Urothelium cell line (cell line): ENCODE measurements at regions not wholly inside any gene's neighbourhood (a gene's known extent, or its start where the extent isn't known, plus 50 kb on each side); places are given as distances from the start of the nearest gene placed in this dataset.
A peak's percentile ranks its signal among the peaks of the same experiment; 100 is the strongest.
"Not testable (repeated sequence)": the region's sequence is repeated elsewhere in the genome, so short reads cannot be mapped to it uniquely, and the experiment has no call there.

Source experiments
- DNase-seq: peaks from one replicate; pipeline ENCODE4 v3.0.0; 2011; ENCODE audit warnings: low spot score, mixed read lengths
- FAIRE-seq: peaks from 2 replicates; lab custom pipeline; 2011; peaks lifted over from hg19 to GRCh38; lab: Jason Lieb, UNC

GRCh38 chr11:24217319-24217718 is 279.5 kb upstream of the LUZP2 start:
- DNase-seq, FAIRE-seq: not testable (repeated sequence)

- FAIRE-seq = no peak
- DNase-seq = no peak
Measured at GRCh38 chr11:24225501-24225900, 271.4 kb upstream of the LUZP2 start.

GRCh38 chr11:24226606-24227005 is 270.2 kb upstream of the LUZP2 start:
- no peak for FAIRE-seq
- no peak for DNase-seq

- DNase-seq (no peak), FAIRE-seq (no peak)
Measured at GRCh38 chr11:24233041-24233440, 263.8 kb upstream of the LUZP2 start.

GRCh38 chr11:24234822-24235508 is 261.9 kb upstream of the LUZP2 start:
- FAIRE-seq = no peak
- DNase-seq = peak; percentile 8

GRCh38 chr11:24238771-24239645 is 257.8 kb upstream of the LUZP2 start:
- DNase-seq (no peak), FAIRE-seq (no peak)

- DNase-seq (no peak), FAIRE-seq (no peak)
Measured at GRCh38 chr11:24239930-24240329, 256.9 kb upstream of the LUZP2 start.

GRCh38 chr11:24240496-24241175 is 256.2 kb upstream of the LUZP2 start:
- DNase-seq (no peak), FAIRE-seq (no peak)

GRCh38 chr11:24246715-24247114 is 250.1 kb upstream of the LUZP2 start:
- FAIRE-seq (no peak), DNase-seq (no peak)

- FAIRE-seq (no peak), DNase-seq (no peak)
Measured at GRCh38 chr11:24247846-24248245, 249.0 kb upstream of the LUZP2 start.

GRCh38 chr11:24249921-24250320 is 246.9 kb upstream of the LUZP2 start:
- DNase-seq (no peak), FAIRE-seq (no peak)

- no peak for FAIRE-seq
- no peak for DNase-seq
Measured at GRCh38 chr11:24253237-24253760, 243.6 kb upstream of the LUZP2 start.

GRCh38 chr11:24264868-24265267 is 232.0 kb upstream of the LUZP2 start:
- no peak for DNase-seq

GRCh38 chr11:24267014-24267413 is 229.8 kb upstream of the LUZP2 start:
- DNase-seq (no peak), FAIRE-seq (no peak)

More at GRCh38 chr11:24264868-24265267, 232.0 kb upstream of the LUZP2 start:
- no peak for FAIRE-seq

GRCh38 chr11:24271798-24272197 is 225.1 kb upstream of the LUZP2 start:
- DNase-seq (no peak), FAIRE-seq (no peak)

GRCh38 chr11:24274214-24274781 is 222.6 kb upstream of the LUZP2 start:
- not testable (repeated sequence) for DNase-seq, FAIRE-seq

- no peak for DNase-seq
- FAIRE-seq = no peak
Measured at GRCh38 chr11:24286238-24286637, 210.6 kb upstream of the LUZP2 start.

- DNase-seq (no peak), FAIRE-seq (no peak)
Measured at GRCh38 chr11:24289301-24289700, 207.6 kb upstream of the LUZP2 start.

- no peak for FAIRE-seq
- no peak for DNase-seq
Measured at GRCh38 chr11:24293964-24294363, 202.9 kb upstream of the LUZP2 start.

- FAIRE-seq (no peak), DNase-seq (no peak)
Measured at GRCh38 chr11:24295360-24295759, 201.5 kb upstream of the LUZP2 start.

- no peak for FAIRE-seq
- no peak for DNase-seq
Measured at GRCh38 chr11:24297461-24297860, 199.4 kb upstream of the LUZP2 start.
